Hepatocyte (in vitro differentiated cells): ENCODE measurements at regions not wholly inside any gene's neighbourhood (a gene's known extent, or its start where the extent isn't known, plus 50 kb on each side); places are given as distances from the start of the nearest gene placed in this dataset.

Experiments
- DNase-seq: peaks from one replicate; pipeline ENCODE4 v3.0.0-alpha.2; 2016; ENCODE audit warnings: low spot score
- H2AFZ ChIP-seq: fragments of 200-600 bp; sonication (generic); 2 replicates; pipeline ENCODE4 v1.6.0; 2016; ENCODE audit warnings: antibody characterized with exemption, mild to moderate bottlenecking
- H3K27ac ChIP-seq: fragments of 200-600 bp; sonication (generic); 2 replicates; pipeline ENCODE4 v1.5.1; 2016; ENCODE audit warnings: mild to moderate bottlenecking
- H3K27me3 ChIP-seq: fragments of 200-600 bp; sonication (generic); 2 replicates; pipeline ENCODE4 v1.6.1; 2016
- H3K36me3 ChIP-seq: fragments of 200-600 bp; sonication (generic); replicated peaks from 2 replicates; pipeline ENCODE4 v1.5.1; 2016; ENCODE audit warnings: low read depth; ENCODE audit not compliant: insufficient read depth
- H3K4me1 ChIP-seq: fragments of 200-600 bp; sonication (generic); 2 replicates; pipeline ENCODE4 v1.5.1; 2016; ENCODE audit warnings: mild to moderate bottlenecking, moderate library complexity; ENCODE audit not compliant: insufficient read depth
- H3K4me2 ChIP-seq: fragments of 200-600 bp; sonication (generic); 2 replicates; pipeline ENCODE4 v1.6.0; 2016
- H3K4me3 ChIP-seq: fragments of 200-600 bp; sonication (generic); 2 replicates; pipeline ENCODE4 v1.5.1; 2016; ENCODE audit warnings: mild to moderate bottlenecking
- H3K79me2 ChIP-seq: fragments of 200-600 bp; sonication (generic); 2 replicates; pipeline ENCODE4 v1.6.0; 2017; ENCODE audit warnings: mild to moderate bottlenecking
- H3K9me2 ChIP-seq: fragments of 200-600 bp; sonication (generic); replicated peaks from 2 replicates; pipeline ENCODE4 v1.6.0; 2017; ENCODE audit warnings: mild to moderate bottlenecking; ENCODE audit not compliant: insufficient read depth
- H3K9me3 ChIP-seq: fragments of 200-600 bp; sonication (generic); 2 replicates; pipeline ENCODE4 v1.5.1; 2016; ENCODE audit warnings: low read depth, mild to moderate bottlenecking
- H4K20me1 ChIP-seq: fragments of 200-600 bp; sonication (generic); 2 replicates; pipeline ENCODE4 v1.6.0; 2016; ENCODE audit warnings: mild to moderate bottlenecking; ENCODE audit not compliant: insufficient read depth, poor library complexity, severe bottlenecking
- EZH2 ChIP-seq: fragments of 200-600 bp; sonication (generic); IDR thresholded peaks from 2 replicates; pipeline ENCODE4 v1.6.1; 2016; ENCODE audit warnings: antibody characterized with exemption, mild to moderate bottlenecking, borderline replicate concordance
- EZH2phosphoT487 ChIP-seq: fragments of 200-600 bp; sonication (generic); IDR thresholded peaks from one replicate; pipeline ENCODE4 v1.6.1; 2018; ENCODE audit warnings: antibody characterized with exemption, mild to moderate bottlenecking, low read depth, moderate library complexity; ENCODE audit not compliant: unreplicated experiment, severe bottlenecking
- WGBS: methylation state at CpG from one replicate; pipeline ENCODE4 v1.1.6; 2016; ENCODE audit warnings: low lambda C conversion rate; ENCODE audit errors: missing lambda C conversion rate; 5-methylcytosine and 5-hydroxymethylcytosine counted together
- TF ChIP-seq, protein P1 (sequence below): fragments of 200-600 bp; sonication (generic); IDR thresholded peaks from 2 replicates; pipeline ENCODE4 v1.5.1; 2016; ENCODE audit warnings: antibody characterized with exemption, mild to moderate bottlenecking; ENCODE audit not compliant: poor library complexity

DNA sequence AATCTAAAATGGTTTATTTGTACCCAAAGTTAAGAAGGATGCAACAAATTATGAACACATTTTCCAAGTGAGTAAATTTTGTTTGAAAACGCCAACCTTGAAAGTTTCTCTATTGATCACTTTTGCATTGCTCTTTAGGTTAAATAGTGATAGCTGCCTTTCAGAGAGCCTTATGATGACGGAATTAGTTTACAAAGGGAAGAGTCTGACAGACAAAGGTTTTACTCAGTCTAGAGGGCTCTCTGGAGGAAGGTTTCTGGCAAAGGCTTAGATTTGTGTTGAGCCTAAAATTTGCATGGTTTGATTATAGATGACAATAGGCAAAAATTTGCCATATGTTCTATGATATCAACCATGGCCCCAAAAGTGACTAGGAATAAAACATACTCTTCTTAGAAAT lies 95.9 kb upstream of the RUNX1 start:
- no peak overlapping the region for H2AFZ ChIP-seq

GRCh38 chr21:35142036-35142815 lies 93.1 kb upstream of the RUNX1 start:
- 86% methylated on average over 1 of the region's 1 CpG for WGBS
- Histone ChIP-seq H3K79me2 (no peaks in the 10 kb centered on the region), H3K36me3 (no peaks in the 10 kb centered on the region), H3K4me1 (no peaks in the 10 kb centered on the region), H3K9me2 (no peaks in the 10 kb centered on the region), H4K20me1 (no peaks in the 10 kb centered on the region), H2AFZ (no peak overlapping the region), H3K4me3 (no peak overlapping the region), H3K27ac (no peak overlapping the region), H3K27me3 (no peaks in the 10 kb centered on the region), H3K9me3 (no peaks in the 10 kb centered on the region), H3K4me2 (no peak overlapping the region)
- TF ChIP-seq EZH2 (no peak), EZH2phosphoT487 (no peak)
- no peak for DNase-seq

More for the DNA sequence above, 95.9 kb upstream of the RUNX1 start:
- Histone ChIP-seq H3K36me3 (no peaks in the 10 kb centered on the region), H3K4me3 (no peak overlapping the region), H3K9me2 (no peaks in the 10 kb centered on the region), H3K4me1 (no peaks in the 10 kb centered on the region), H3K27me3 (no peaks in the 10 kb centered on the region), H3K9me3 (no peaks in the 10 kb centered on the region), H3K4me2 (no peak overlapping the region), H3K79me2 (no peaks in the 10 kb centered on the region), H3K27ac (no peak overlapping the region), H4K20me1 (no peaks in the 10 kb centered on the region)
- TF ChIP-seq EZH2phosphoT487 = no peak
- no peak for TF ChIP-seq EZH2
- TF ChIP-seq, protein P1, sequence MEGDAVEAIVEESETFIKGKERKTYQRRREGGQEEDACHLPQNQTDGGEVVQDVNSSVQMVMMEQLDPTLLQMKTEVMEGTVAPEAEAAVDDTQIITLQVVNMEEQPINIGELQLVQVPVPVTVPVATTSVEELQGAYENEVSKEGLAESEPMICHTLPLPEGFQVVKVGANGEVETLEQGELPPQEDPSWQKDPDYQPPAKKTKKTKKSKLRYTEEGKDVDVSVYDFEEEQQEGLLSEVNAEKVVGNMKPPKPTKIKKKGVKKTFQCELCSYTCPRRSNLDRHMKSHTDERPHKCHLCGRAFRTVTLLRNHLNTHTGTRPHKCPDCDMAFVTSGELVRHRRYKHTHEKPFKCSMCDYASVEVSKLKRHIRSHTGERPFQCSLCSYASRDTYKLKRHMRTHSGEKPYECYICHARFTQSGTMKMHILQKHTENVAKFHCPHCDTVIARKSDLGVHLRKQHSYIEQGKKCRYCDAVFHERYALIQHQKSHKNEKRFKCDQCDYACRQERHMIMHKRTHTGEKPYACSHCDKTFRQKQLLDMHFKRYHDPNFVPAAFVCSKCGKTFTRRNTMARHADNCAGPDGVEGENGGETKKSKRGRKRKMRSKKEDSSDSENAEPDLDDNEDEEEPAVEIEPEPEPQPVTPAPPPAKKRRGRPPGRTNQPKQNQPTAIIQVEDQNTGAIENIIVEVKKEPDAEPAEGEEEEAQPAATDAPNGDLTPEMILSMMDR = no peak
- DNase-seq = no peak
- 81% methylated on average over 2 of the region's 2 CpGs for WGBS

DNA sequence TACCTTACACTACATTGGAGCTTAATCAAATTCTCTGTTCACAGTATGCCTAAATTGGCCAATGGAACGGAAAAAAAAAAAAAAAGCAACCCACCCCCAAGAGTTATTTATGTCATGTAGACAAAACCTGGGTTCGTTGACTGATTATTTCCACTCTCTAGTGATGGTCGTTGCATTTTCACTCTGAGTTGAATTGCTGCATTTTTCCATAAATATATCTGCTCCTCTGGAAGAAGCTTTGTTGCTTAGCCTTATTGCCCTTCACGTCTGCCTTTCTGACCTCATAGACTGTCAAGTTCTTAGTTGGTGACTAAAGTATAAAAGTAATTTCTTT lies 90.2 kb upstream of the RUNX1 start:
- no peak for DNase-seq
- Histone ChIP-seq H3K4me1 (peaks cover 13% of the 10 kb centered on the region), H3K4me2 (no peak overlapping the region)

More for the DNA sequence above, 90.2 kb upstream of the RUNX1 start:
- Histone ChIP-seq H3K4me3 (no peak overlapping the region), H3K79me2 (no peaks in the 10 kb centered on the region), H3K27ac (peak overlapping the region; percentile 46), H3K27me3 (no peaks in the 10 kb centered on the region), H3K36me3 (no peaks in the 10 kb centered on the region), H4K20me1 (no peaks in the 10 kb centered on the region), H3K9me3 (no peaks in the 10 kb centered on the region), H3K9me2 (no peaks in the 10 kb centered on the region), H2AFZ (no peak overlapping the region)
- WGBS = 91% methylated on average over 4 of the region's 4 CpGs
- TF ChIP-seq, protein P1 = no peak
- TF ChIP-seq EZH2phosphoT487 (no peak), EZH2 (no peak)
